IPS-NIHi7 (cell line): ENCODE measurements at regions not wholly inside any gene's neighbourhood (a gene's known extent, or its start where the extent isn't known, plus 50 kb on each side); places are given as distances from the start of the nearest gene placed in this dataset.
"Not testable (repeated sequence)": the region's sequence is repeated elsewhere in the genome, so short reads cannot be mapped to it uniquely, and the experiment has no call there.

ENCODE experiments used
- DNase-seq: peaks from one replicate; pipeline ENCODE4 v3.0.0; 2012; ENCODE audit warnings: mixed read lengths; ENCODE audit errors: extremely low spot score

GRCh38 chr16:51543971-51544370, 392.9 kb upstream of the SALL1 start:
- no peak for DNase-seq

- DNase-seq: no peak
Measured at GRCh38 chr16:51542981-51543815, 392.1 kb upstream of the SALL1 start.

- no peak for DNase-seq
Measured at GRCh38 chr16:51540259-51540658, 389.2 kb upstream of the SALL1 start.

DNA sequence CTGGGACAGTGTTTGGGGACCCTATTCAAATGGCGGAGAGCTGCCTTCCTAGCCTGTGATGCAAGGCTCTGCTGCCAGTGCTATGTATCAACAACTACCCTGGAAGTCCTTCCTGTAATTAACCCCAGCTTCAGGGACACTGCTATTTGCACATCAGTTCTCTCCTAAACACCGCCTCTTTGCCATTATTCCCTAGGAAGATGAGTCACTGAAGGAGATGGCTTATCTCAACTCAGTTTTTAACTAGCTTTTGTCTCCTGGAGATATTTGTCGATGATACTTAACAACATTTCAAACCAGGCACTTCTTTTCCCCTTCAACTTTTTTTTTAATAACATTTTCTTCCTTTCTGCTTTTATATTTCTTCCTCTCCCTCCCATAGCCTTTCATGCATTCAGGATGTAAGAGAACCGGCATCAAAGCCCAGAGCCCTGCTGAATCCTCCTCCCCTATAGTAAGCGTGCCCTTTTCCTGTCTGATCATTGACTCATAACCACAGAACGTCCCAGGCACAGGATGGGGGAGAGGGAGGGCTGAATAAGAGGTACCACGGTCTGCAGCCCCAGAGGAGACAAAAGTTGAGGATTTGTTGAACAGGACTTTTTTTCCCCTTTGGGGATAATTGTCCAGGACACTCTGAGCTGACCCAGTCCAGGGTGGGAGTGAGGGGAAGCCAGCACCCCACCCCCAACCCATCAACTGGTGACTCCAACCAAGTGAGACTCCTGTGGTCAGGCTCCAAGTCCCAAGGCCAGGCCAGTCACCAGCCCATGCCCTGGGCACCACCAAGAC, 387.8 kb upstream of the SALL1 start:
- peak; percentile 80 for DNase-seq

DNA sequence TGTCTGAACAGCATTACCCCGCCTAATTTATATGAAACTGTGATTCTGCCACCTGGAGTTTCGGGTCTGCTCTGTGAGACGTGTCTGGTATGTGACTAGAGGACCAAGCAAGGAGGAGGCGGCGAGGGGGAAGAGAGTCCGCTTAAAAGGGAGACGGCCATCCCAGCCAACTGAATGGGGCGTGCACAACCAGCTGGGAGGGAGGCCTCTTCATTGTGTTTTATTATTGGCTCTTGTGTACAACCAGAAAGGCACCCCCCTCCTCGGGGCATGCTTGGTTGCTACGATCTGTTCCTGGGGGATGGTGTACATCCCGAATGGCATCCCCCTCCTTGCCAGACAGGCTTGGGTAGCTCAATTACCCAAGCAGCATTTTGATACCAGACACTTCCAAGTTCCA, 384.5 kb upstream of the SALL1 start:
- DNase-seq: no peak

- no peak for DNase-seq
Measured at GRCh38 chr16:51532551-51532950, 381.5 kb upstream of the SALL1 start.

- DNase-seq: no peak
Measured at GRCh38 chr16:51531271-51531670, 380.2 kb upstream of the SALL1 start.

GRCh38 chr16:51527349-51527748, 376.3 kb upstream of the SALL1 start:
- no peak for DNase-seq

DNA sequence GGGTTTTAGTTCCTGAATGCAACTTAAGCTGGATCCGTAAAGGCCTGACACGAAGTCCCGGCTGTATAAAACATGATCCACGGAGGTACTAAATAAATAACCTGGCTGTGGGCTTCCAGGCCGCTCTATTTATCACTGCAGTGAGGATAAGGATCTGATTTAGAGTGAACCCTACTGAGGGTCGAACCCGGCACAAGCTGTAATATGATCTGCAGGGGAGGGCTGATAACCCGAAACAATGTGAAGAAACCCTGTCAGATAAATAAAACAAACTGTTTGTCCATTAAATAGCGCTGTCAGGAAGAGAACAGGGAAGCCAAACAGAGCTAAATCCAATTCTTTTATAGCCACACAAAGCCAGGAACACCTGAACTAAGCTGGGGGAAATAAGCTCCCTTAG, 375.6 kb upstream of the SALL1 start:
- DNase-seq: no peak

- DNase-seq: no peak
Measured at GRCh38 chr16:51524555-51525373, 373.7 kb upstream of the SALL1 start.

- no peak for DNase-seq
Measured at GRCh38 chr16:51524070-51524469, 373.0 kb upstream of the SALL1 start.

- DNase-seq: no peak
Measured at GRCh38 chr16:51523400-51523799, 372.3 kb upstream of the SALL1 start.

DNA sequence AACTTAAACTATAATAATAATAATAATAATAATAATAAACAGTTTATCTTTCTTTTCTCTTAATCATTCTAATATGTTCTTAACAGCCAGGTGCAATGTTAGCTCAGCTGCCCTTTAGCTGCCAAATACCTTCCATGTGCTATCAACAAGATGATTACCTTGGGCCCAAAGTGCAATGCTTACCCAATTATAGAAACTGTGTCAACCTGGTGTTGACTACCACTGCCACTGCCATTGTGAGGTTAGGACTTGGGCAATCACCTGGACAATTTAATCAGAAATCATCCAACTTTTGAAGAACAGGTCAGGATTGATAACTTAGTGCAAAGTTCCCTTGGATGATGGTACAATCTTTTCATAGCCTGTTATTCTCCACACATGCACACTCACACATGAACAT, 371.8 kb upstream of the SALL1 start:
- DNase-seq: no peak

DNA sequence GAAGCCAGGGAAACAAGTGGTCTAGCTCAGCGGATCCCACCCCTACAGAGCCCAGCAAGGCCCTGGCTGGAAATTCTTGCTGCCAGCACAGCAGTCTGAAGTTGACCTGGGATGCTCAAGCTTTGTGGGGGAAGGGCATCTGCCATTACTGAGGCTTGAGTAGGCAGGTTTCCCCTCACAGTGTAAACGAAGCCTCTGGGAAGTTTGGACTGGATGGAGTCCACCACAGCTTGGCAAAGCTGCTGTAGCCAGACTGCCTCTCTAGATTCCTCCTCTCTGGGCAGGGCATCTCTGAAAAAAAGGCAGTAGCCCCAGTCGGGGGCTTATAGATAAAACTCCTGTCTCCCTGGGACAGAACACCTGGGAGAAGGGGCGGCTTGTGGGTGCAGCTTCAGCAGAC, 365.9 kb upstream of the SALL1 start:
- DNase-seq: not testable (repeated sequence)

GRCh38 chr16:51510416-51510815, 359.3 kb upstream of the SALL1 start:
- DNase-seq: no peak

- no peak for DNase-seq
Measured at GRCh38 chr16:51509336-51509735, 358.3 kb upstream of the SALL1 start.

DNA sequence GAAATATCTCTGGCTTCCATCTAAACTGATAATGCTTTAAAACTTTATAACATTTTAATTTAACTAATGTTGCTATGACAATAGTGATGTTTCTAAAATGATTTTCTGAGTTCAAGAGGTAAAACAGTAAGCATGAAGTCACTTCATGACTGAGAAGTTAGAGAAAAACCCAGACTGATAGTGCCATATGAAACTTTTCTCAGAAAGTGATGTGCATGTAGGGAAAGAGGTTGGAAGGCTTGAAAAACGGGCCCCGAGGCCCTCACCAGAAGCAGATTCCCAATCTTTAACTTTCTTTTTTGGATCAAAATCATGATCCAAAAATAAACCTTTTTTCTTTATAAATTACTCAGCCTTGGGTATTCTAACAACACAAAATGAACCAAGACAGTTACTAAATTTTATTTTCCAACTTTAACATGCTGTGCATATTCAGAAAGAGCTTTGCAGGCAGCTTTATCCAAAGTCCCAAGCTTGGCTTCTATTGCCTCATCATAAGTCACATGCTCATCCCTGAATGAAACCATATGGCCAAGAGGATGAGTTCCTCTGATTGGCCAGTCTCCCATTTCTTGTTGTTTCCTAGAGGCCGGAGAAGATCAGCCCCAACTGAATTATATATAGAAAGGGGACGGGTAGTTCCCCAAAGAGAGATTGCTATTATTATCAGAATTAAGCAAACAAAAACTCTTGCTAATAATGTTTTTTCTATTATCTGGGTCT, 357.6 kb upstream of the SALL1 start:
- DNase-seq: no peak

- DNase-seq: no peak
Measured at GRCh38 chr16:51507286-51507685, 356.2 kb upstream of the SALL1 start.

GRCh38 chr16:51500306-51500705, 349.2 kb upstream of the SALL1 start:
- DNase-seq: no peak

- DNase-seq: no peak
Measured at GRCh38 chr16:51497541-51498211, 346.6 kb upstream of the SALL1 start.

DNA sequence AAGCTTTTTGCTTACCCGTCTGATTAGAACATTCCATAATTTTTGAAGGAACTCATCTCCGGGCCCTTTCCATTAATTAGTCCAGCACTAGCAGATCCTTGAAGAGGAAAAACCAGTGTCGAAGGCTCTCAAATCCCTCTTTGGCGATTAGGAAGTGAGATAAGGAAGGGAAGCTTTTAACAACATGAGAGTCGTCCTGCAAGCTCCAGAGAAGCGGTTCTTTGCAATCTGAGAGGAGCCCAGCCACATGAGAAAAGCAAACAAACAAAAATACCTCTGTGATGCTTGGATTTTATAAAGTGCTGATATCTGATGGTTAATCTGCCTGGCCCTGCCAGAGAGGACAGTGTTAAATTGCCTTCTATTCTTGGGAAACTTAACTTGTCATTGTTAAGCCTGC, 339.8 kb upstream of the SALL1 start:
- DNase-seq: no peak
